Right lobe of liver (tissue), 4 donors: ENCODE measurements at regions not wholly inside any gene's neighbourhood (a gene's known extent, or its start where the extent isn't known, plus 50 kb on each side); places are given as distances from the start of the nearest gene placed in this dataset.
"Not testable (repeated sequence)": the region's sequence is repeated elsewhere in the genome, so short reads cannot be mapped to it uniquely, and the experiment has no call there.

Experiments
- CTCF ChIP-seq, 4 donors: fragments of 200-600 bp in 3 of 4; fragments of 450-650 bp in 1 of 4; IDR thresholded peaks; one replicate each; pipeline versions ENCODE4 v1.5.1 to v1.8.0; 2016 to 2022; ENCODE audit warnings: antibody characterized with exemption in 4 of 4, mild to moderate bottlenecking in 2 of 4
- POLR2A ChIP-seq: fragments of 450-650 bp; IDR thresholded peaks from one replicate; pipeline ENCODE4 v1.6.1; 2017; ENCODE audit warnings: antibody characterized with exemption, mild to moderate bottlenecking
- donor health status: DM: no; HTN: no; CAD: no.
- donor health status: DM: no; HTN: no; CAD: no.
- donor health status: DM: no; HTN: yes; CAD: no.

DNA sequence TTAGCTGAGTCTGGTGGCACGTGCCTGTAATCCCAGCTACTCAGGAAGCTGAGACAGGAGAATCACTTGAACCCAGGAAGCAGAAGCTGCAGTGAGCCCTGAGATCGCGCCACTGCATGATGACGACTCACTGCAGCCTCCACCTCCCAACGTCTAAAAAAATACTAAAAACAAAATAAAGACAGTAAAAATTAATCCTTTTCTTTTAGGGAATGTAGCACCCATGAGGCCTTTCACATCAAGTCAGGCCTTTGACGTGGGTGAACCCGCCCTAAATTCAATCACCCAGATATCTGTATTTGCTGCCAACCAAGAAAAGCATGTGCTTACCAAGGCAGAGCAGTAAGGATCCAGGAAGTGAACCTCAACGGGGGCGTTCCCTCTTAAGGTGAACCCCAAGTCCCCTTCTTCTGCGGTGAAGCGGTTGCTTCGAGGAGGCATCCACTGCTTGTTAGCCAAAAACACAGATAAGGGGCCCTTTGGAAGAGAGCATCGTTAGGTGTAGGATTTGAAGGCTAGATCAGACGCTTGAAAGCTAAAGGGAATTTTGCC lies 301.2 kb downstream of the GOLGA6L6 start:
- not testable (repeated sequence) for TF ChIP-seq CTCF (IDR thresholded peaks at IDR 0.05); POLR2A
